ENCODE measurements at regions not wholly inside any gene's neighbourhood (a gene's known extent, or its start where the extent isn't known, plus 50 kb on each side); places are given as distances from the start of the nearest gene placed in this dataset.

DNA sequence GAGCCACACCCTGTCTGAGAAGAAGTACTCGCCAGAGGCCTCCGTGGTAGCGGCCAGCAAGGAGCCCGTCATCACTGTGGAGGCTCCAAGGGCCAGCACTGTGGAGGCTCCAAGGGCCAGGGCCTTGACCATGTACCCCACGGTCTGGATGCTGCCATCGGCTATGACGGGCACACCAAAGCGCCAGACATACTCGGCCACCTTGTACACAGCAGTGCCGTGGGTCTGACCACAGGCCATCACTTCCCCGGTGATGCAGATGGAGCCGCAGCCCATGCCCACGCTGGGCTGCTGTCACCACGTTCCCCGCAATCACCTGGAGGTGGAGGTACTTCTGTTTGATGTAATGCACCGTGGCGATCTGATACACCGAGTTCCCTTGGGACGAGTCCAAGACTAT, 377.7 kb upstream of the MAOA start:
- H3K27me3 ChIP-seq (ENCODE audit: control insufficient read depth in 2 of 2, insufficient read depth in 2 of 2, low read length in 2 of 2): no peaks in the 10 kb centered on the region
- Mint-ChIP-seq H3K9me3 (peaks cover 6 to 28% (median 25%) of the 10 kb centered on the region in 7 donors), H3K36me3 (no peaks in the 10 kb centered on the region), H3K4me1 (no peaks in the 10 kb centered on the region), H3K27ac (no peak overlapping the region), H3K4me3 (no peak overlapping the region), H3K27me3 (ENCODE audit: low read depth in 3 of 3) (peaks cover 0 to 1% (median 0%) of the 10 kb centered on the region in 3 donors)
- 98% methylated on average over 9 of the region's 19 CpGs for WGBS (ENCODE audit: insufficient coverage)
- peaks cover 17 to 19% of the 10 kb centered on the region in 2 donors for H3K9me3 ChIP-seq (replicated peaks in 1 of 2; ENCODE audit: control insufficient read depth in 1 of 2, insufficient read depth in 1 of 2, low read length in 2 of 2)
- H3K27ac ChIP-seq (ENCODE audit: low read depth in 1 of 2, low read length in 2 of 2): no peak overlapping the region
- H3K9ac ChIP-seq (ENCODE audit: insufficient read depth, low read length, poor library complexity, severe bottlenecking): no peak overlapping the region
- TF ChIP-seq, protein P1, sequence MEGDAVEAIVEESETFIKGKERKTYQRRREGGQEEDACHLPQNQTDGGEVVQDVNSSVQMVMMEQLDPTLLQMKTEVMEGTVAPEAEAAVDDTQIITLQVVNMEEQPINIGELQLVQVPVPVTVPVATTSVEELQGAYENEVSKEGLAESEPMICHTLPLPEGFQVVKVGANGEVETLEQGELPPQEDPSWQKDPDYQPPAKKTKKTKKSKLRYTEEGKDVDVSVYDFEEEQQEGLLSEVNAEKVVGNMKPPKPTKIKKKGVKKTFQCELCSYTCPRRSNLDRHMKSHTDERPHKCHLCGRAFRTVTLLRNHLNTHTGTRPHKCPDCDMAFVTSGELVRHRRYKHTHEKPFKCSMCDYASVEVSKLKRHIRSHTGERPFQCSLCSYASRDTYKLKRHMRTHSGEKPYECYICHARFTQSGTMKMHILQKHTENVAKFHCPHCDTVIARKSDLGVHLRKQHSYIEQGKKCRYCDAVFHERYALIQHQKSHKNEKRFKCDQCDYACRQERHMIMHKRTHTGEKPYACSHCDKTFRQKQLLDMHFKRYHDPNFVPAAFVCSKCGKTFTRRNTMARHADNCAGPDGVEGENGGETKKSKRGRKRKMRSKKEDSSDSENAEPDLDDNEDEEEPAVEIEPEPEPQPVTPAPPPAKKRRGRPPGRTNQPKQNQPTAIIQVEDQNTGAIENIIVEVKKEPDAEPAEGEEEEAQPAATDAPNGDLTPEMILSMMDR (IDR thresholded peaks at IDR 0.05): no peak
- no peaks in the 10 kb centered on the region for H4K20me1 ChIP-seq (ENCODE audit: insufficient read depth, low read length)
- no peaks in the 10 kb centered on the region for H3K36me3 ChIP-seq (replicated peaks in 1 of 2; ENCODE audit: control insufficient read depth in 1 of 2, insufficient read depth in 2 of 2, low read length in 2 of 2)
- no peak overlapping the region for H3K4me2 ChIP-seq (replicated peaks; ENCODE audit: extremely low read depth, low read length, poor library complexity, severe bottlenecking)
- no peak overlapping the region for H3K4me3 ChIP-seq (replicated peaks in 1 of 3; ENCODE audit: low read depth in 2 of 3, low read length in 3 of 3)
- no peak overlapping the region for H2AFZ ChIP-seq (ENCODE audit: insufficient read depth, low read depth, low read length, poor library complexity, severe bottlenecking)
- no peaks in the 10 kb centered on the region for H3K79me2 ChIP-seq (ENCODE audit: insufficient read depth, low read length)
- intact Hi-C loops (cut with micrococcal nuclease): no loop called here
- no peak for DNase-seq
- no peaks in the 10 kb centered on the region for H3K4me1 ChIP-seq (ENCODE audit: control insufficient read depth in 1 of 2, insufficient read depth in 2 of 2, low read length in 2 of 2)

DNA sequence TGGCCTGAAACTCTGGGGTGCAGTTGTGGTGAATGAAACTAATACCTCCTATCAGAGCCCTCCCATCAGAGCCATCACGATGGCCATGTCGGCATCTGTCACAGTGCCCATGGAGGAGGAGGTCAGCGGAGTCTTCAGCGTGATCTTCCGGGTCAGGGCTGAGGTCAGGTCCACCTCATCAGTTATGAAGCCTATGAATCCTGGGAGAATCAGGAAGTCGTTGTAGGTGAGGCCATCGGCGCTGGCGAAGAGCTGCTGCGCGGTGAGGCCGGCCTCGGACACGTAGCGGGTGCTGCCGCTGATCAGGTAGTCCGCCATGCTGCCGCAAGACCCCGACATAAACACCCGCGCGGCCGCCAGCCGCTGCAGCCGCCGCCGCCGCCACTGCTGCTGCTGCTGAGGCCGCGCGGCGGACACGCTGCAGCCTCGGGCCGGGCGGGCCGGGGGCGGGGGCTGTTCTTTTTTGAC, 376.7 kb upstream of the MAOA start:
- no peaks in the 10 kb centered on the region for H3K36me3 Mint-ChIP-seq
- H3K36me3 ChIP-seq (replicated peaks in 1 of 2; ENCODE audit: control insufficient read depth in 1 of 2, insufficient read depth in 2 of 2, low read length in 2 of 2): no peaks in the 10 kb centered on the region
- no peak overlapping the region for H3K4me3 ChIP-seq (replicated peaks in 1 of 3; ENCODE audit: low read depth in 2 of 3, low read length in 3 of 3)
- 99% methylated on average over 20 of the region's 38 CpGs for WGBS (ENCODE audit: insufficient coverage)
- no peak overlapping the region for H2AFZ ChIP-seq (ENCODE audit: insufficient read depth, low read depth, low read length, poor library complexity, severe bottlenecking)
- no peak overlapping the region for H3K4me3 Mint-ChIP-seq
- H3K27me3 Mint-ChIP-seq (ENCODE audit: low read depth in 3 of 3): peaks cover 0 to 1% (median 0%) of the 10 kb centered on the region in 3 donors
- TF ChIP-seq, protein P1 (IDR thresholded peaks at IDR 0.05): no peak
- H3K4me1 ChIP-seq (ENCODE audit: control insufficient read depth in 1 of 2, insufficient read depth in 2 of 2, low read length in 2 of 2): no peaks in the 10 kb centered on the region
- intact Hi-C loops (cut with micrococcal nuclease): no loop called here
- H3K27ac Mint-ChIP-seq: no peak overlapping the region
- H3K27me3 ChIP-seq (ENCODE audit: control insufficient read depth in 2 of 2, insufficient read depth in 2 of 2, low read length in 2 of 2): no peaks in the 10 kb centered on the region
- no peaks in the 10 kb centered on the region for H3K4me1 Mint-ChIP-seq
- peaks cover 6 to 29% (median 25%) of the 10 kb centered on the region in 7 donors for H3K9me3 Mint-ChIP-seq
- no peak overlapping the region for H3K9ac ChIP-seq (ENCODE audit: insufficient read depth, low read length, poor library complexity, severe bottlenecking)
- no peaks in the 10 kb centered on the region for H4K20me1 ChIP-seq (ENCODE audit: insufficient read depth, low read length)
- DNase-seq: no peak
- H3K79me2 ChIP-seq (ENCODE audit: insufficient read depth, low read length): no peaks in the 10 kb centered on the region
- peaks cover 17 to 19% of the 10 kb centered on the region in 2 donors for H3K9me3 ChIP-seq (replicated peaks in 1 of 2; ENCODE audit: control insufficient read depth in 1 of 2, insufficient read depth in 1 of 2, low read length in 2 of 2)
- H3K27ac ChIP-seq (ENCODE audit: low read depth in 1 of 2, low read length in 2 of 2): no peak overlapping the region
- H3K4me2 ChIP-seq (replicated peaks; ENCODE audit: extremely low read depth, low read length, poor library complexity, severe bottlenecking): no peak overlapping the region
